ENCODE measurements at regions not wholly inside any gene's neighbourhood (a gene's known extent, or its start where the extent isn't known, plus 50 kb on each side); places are given as distances from the start of the nearest gene placed in this dataset.
A peak's percentile ranks its signal among the peaks of the same experiment; 100 is the strongest.
"Not testable (repeated sequence)": the region's sequence is repeated elsewhere in the genome, so short reads cannot be mapped to it uniquely, and the experiment has no call there.

DNA sequence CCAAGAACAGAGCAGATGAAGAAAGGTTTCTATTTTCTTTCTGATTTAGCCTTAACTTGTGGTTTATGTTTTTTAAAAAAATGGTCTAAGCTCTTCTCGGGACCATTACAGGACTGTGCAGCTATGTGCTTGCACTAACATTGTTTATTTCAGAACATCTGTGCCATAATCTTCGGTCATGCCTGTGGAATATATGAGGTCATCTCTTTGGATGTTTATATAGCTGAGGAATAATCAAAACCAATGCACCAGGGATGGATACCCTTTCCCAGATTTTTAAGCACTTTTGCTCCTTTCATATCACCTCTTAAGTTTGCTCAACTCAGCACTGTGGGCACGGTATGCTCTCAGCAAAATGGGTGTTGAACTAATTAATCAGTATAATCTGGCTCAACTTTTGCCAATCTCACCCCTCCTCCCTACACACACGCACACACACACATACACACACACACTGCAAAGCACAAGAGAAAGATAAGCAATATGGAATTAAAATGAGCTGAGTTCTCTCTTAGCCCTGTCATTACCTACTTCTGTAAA, 268.5 kb upstream of the TMC3 start:
- POLR2A ChIA-PET = no interaction called here
- H3K4me1 Mint-ChIP-seq = peaks cover 23% of the 10 kb centered on the region
- CTCF ChIA-PET = no interaction called here
- H3K27me3 Mint-ChIP-seq (ENCODE audit: low read depth) = no peaks in the 10 kb centered on the region
- TF ChIP-seq, protein P1, sequence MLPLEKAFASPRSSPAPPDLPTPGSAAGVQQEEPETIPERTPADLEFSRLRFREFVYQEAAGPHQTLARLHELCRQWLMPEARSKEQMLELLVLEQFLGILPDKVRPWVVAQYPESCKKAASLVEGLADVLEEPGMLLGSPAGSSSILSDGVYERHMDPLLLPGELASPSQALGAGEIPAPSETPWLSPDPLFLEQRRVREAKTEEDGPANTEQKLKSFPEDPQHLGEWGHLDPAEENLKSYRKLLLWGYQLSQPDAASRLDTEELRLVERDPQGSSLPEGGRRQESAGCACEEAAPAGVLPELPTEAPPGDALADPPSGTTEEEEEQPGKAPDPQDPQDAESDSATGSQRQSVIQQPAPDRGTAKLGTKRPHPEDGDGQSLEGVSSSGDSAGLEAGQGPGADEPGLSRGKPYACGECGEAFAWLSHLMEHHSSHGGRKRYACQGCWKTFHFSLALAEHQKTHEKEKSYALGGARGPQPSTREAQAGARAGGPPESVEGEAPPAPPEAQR (CRISPR knock-in tag; IDR thresholded peaks at IDR 0.05) = no peak
- no peak for TF ChIP-seq OVOL2 (CRISPR knock-in tag; IDR thresholded peaks at IDR 0.05; ENCODE audit: borderline replicate concordance)
- TF ChIP-seq, protein P2, sequence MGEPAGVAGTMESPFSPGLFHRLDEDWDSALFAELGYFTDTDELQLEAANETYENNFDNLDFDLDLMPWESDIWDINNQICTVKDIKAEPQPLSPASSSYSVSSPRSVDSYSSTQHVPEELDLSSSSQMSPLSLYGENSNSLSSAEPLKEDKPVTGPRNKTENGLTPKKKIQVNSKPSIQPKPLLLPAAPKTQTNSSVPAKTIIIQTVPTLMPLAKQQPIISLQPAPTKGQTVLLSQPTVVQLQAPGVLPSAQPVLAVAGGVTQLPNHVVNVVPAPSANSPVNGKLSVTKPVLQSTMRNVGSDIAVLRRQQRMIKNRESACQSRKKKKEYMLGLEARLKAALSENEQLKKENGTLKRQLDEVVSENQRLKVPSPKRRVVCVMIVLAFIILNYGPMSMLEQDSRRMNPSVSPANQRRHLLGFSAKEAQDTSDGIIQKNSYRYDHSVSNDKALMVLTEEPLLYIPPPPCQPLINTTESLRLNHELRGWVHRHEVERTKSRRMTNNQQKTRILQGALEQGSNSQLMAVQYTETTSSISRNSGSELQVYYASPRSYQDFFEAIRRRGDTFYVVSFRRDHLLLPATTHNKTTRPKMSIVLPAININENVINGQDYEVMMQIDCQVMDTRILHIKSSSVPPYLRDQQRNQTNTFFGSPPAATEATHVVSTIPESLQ (CRISPR knock-in tag; IDR thresholded peaks at IDR 0.05) = no peak
- TF ChIP-seq SP1 (CRISPR knock-in tag; conservative IDR thresholded peaks at IDR 0.05) = no peak
- TF ChIP-seq FOXP1 (CRISPR knock-in tag; IDR thresholded peaks at IDR 0.05; ENCODE audit: borderline replicate concordance) = no peak
- TF ChIP-seq ZBTB21 (CRISPR knock-in tag; IDR thresholded peaks at IDR 0.05; ENCODE audit: borderline replicate concordance) = no peak
- no peak for TF ChIP-seq ARID4B (CRISPR knock-in tag; IDR thresholded peaks at IDR 0.05; ENCODE audit: borderline replicate concordance)
- TF ChIP-seq GRHL2 (CRISPR knock-in tag; IDR thresholded peaks at IDR 0.05; ENCODE audit: insufficient replicate concordance, severe bottlenecking) = no peak
- TF ChIP-seq MXD4 (CRISPR knock-in tag; IDR thresholded peaks at IDR 0.05; ENCODE audit: borderline replicate concordance) = no peak
- TF ChIP-seq SMAD4 (CRISPR knock-in tag; IDR thresholded peaks at IDR 0.05) = no peak
- no peak for TF ChIP-seq MYBL2 (CRISPR knock-in tag; IDR thresholded peaks at IDR 0.05)
- TF ChIP-seq, protein P3, sequence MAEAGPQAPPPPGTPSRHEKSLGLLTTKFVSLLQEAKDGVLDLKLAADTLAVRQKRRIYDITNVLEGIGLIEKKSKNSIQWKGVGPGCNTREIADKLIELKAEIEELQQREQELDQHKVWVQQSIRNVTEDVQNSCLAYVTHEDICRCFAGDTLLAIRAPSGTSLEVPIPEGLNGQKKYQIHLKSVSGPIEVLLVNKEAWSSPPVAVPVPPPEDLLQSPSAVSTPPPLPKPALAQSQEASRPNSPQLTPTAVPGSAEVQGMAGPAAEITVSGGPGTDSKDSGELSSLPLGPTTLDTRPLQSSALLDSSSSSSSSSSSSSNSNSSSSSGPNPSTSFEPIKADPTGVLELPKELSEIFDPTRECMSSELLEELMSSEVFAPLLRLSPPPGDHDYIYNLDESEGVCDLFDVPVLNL (CRISPR knock-in tag; IDR thresholded peaks at IDR 0.05; ENCODE audit: borderline replicate concordance, low read depth) = no peak
- DNase-seq (ENCODE audit: low spot score) (no peak), ATAC-seq (no peak)
- H3K27ac Mint-ChIP-seq = no peak overlapping the region
- H3K4me3 Mint-ChIP-seq = no peak overlapping the region
- H3K36me3 Mint-ChIP-seq = 0 out of 2 replicates have a peak, but pooled peaks cover 6% of the 10 kb centered on the region
- H3K9me3 Mint-ChIP-seq = peaks cover 17% of the 10 kb centered on the region

- CTCF ChIA-PET; H3K4me1 Mint-ChIP-seq; DNase-seq (ENCODE audit: low spot score); POLR2A ChIA-PET; H3K27ac Mint-ChIP-seq; ATAC-seq; H3K27me3 Mint-ChIP-seq (ENCODE audit: low read depth); H3K4me3 Mint-ChIP-seq: not testable (repeated sequence)
- Mint-ChIP-seq H3K36me3 (peaks cover 26% of the 10 kb centered on the region), H3K9me3 (peaks cover 37% of the 10 kb centered on the region)
Observed at GRCh38 chr15:81636064-81636463, 262.1 kb upstream of the TMC3 start.

GRCh38 chr15:81633889-81634288, 259.9 kb upstream of the TMC3 start:
- DNase-seq (ENCODE audit: low spot score) (peak; percentile 22), ATAC-seq (peak; percentile 83)
- POLR2A ChIA-PET = interaction anchor here (0.7 kb wide), 1 partner anchor 15 kb away, joined by 4 read pairs; no protein-coding TSS in a partner anchor
- H3K4me3 Mint-ChIP-seq = no peak overlapping the region
- no peak overlapping the region for H3K27ac Mint-ChIP-seq
- CTCF ChIA-PET = no interaction called here
- H3K4me1 Mint-ChIP-seq = no peaks in the 10 kb centered on the region
- H3K9me3 Mint-ChIP-seq = peaks cover 29% of the 10 kb centered on the region
- H3K27me3 Mint-ChIP-seq (ENCODE audit: low read depth) = no peaks in the 10 kb centered on the region; the same call in 1 of the 2 replicates
- H3K36me3 Mint-ChIP-seq = peaks cover 26% of the 10 kb centered on the region
- TF ChIP-seq ESRRA (CRISPR knock-in tag; IDR thresholded peaks at IDR 0.05; ENCODE audit: borderline replicate concordance) = no peak
- no peak for TF ChIP-seq HMGXB4 (CRISPR knock-in tag; IDR thresholded peaks at IDR 0.05)
- TF ChIP-seq MXD4 (CRISPR knock-in tag; IDR thresholded peaks at IDR 0.05; ENCODE audit: borderline replicate concordance) = no peak
- no peak for TF ChIP-seq TEAD4 (CRISPR knock-in tag; IDR thresholded peaks at IDR 0.05)
- TF ChIP-seq NR1H2 (CRISPR knock-in tag; IDR thresholded peaks at IDR 0.05) = no peak
- TF ChIP-seq ZNF219 (CRISPR knock-in tag; IDR thresholded peaks at IDR 0.05; ENCODE audit: borderline replicate concordance) = no peak
- TF ChIP-seq RORB (CRISPR knock-in tag; IDR thresholded peaks at IDR 0.05) = no peak
- TF ChIP-seq GABPB1 (CRISPR knock-in tag; IDR thresholded peaks at IDR 0.05) = no peak
- TF ChIP-seq TCF7 (CRISPR knock-in tag; IDR thresholded peaks at IDR 0.05; ENCODE audit: low read depth) = no peak
